DOHH2 (cell line): ENCODE measurements at regions not wholly inside any gene's neighbourhood (a gene's known extent, or its start where the extent isn't known, plus 50 kb on each side); places are given as distances from the start of the nearest gene placed in this dataset.

Experiments used
- CTCF ChIP-seq: fragments of 200-600 bp; sonication (generic); IDR thresholded peaks from one replicate; pipeline ENCODE4 v1.5.1; 2014; ENCODE audit warnings: antibody characterized with exemption, mild to moderate bottlenecking, low read depth, low read length; ENCODE audit not compliant: poor library complexity, severe bottlenecking
- EZH2phosphoT487 ChIP-seq: fragments of 200-600 bp; sonication (generic); IDR thresholded peaks from 2 replicates; pipeline ENCODE4 v1.6.1; 2017; ENCODE audit warnings: borderline replicate concordance, mild to moderate bottlenecking, antibody characterized with exemption, low read length, moderate library complexity, mixed read lengths

- TF ChIP-seq CTCF (no peak), EZH2phosphoT487 (no peak)
Measured at GRCh38 chr7:41274179-41274578, 428.7 kb downstream of the INHBA start.
